ENCODE measurements at regions not wholly inside any gene's neighbourhood (a gene's known extent, or its start where the extent isn't known, plus 50 kb on each side); places are given as distances from the start of the nearest gene placed in this dataset.

- H3K9me3 ChIP-seq, result no peaks in the 10 kb centered on the region
- H3K27me3 ChIP-seq, result no peaks in the 10 kb centered on the region
- H3K27ac ChIP-seq, result no peak overlapping the region
- DNase-seq, result no peak
- no peaks in the 10 kb centered on the region for H3K4me1 ChIP-seq
- intact Hi-C loops (cut with DNase I), result no loop called here
- H3K4me3 ChIP-seq, result no peak overlapping the region
- no peak for TF ChIP-seq CTCF (IDR thresholded peaks at IDR 0.05)
- no peak overlapping the region for H3K9ac ChIP-seq (ENCODE audit: low read depth in 2 of 2, low read length in 2 of 2)
- H3K36me3 ChIP-seq, result no peaks in the 10 kb centered on the region
These were observed 413.7 kb downstream of the RFPL4B start for GRCh38 chr6:112760831-112761230.

- Histone ChIP-seq H3K27ac (no peak overlapping the region), H3K9me3 (no peaks in the 10 kb centered on the region), H3K4me3 (no peak overlapping the region), H3K27me3 (no peaks in the 10 kb centered on the region), H3K4me1 (no peaks in the 10 kb centered on the region), H3K36me3 (no peaks in the 10 kb centered on the region), H3K9ac (ENCODE audit: low read depth in 2 of 2, low read length in 2 of 2) (no peak overlapping the region)
- TF ChIP-seq CTCF (IDR thresholded peaks at IDR 0.05), result no peak
- DNase-seq, result no peak
- intact Hi-C loops (cut with DNase I), result no loop called here
These were observed 414.6 kb downstream of the RFPL4B start for GRCh38 chr6:112761740-112762139.

- intact Hi-C loops (cut with DNase I), result no loop called here
- DNase-seq, result no peak
- no peaks in the 10 kb centered on the region for H3K27me3 ChIP-seq
- H3K4me3 ChIP-seq, result no peak overlapping the region
- no peak overlapping the region for H3K9ac ChIP-seq (ENCODE audit: low read depth in 2 of 2, low read length in 2 of 2)
- H3K9me3 ChIP-seq, result no peaks in the 10 kb centered on the region
- H3K4me1 ChIP-seq, result no peaks in the 10 kb centered on the region
- no peak for TF ChIP-seq CTCF (IDR thresholded peaks at IDR 0.05)
- H3K36me3 ChIP-seq, result no peaks in the 10 kb centered on the region
- H3K27ac ChIP-seq, result no peak overlapping the region
These were observed 417.2 kb downstream of the RFPL4B start for GRCh38 chr6:112764377-112764776.

GRCh38 chr6:112770308-112770707 lies 423.2 kb downstream of the RFPL4B start:
- no peaks in the 10 kb centered on the region for H3K9me3 ChIP-seq
- no peak overlapping the region for H3K4me3 ChIP-seq
- no peak overlapping the region for H3K9ac ChIP-seq (ENCODE audit: low read depth in 2 of 2, low read length in 2 of 2)
- no peak overlapping the region for H3K27ac ChIP-seq
- no peaks in the 10 kb centered on the region for H3K36me3 ChIP-seq
- intact Hi-C loops (cut with DNase I), result loop anchor here (10.0 kb wide), 1 partner anchor 534 kb away; no protein-coding TSS in a partner anchor
- H3K27me3 ChIP-seq, result no peaks in the 10 kb centered on the region
- DNase-seq, result no peak
- H3K4me1 ChIP-seq, result no peaks in the 10 kb centered on the region
- no peak for TF ChIP-seq CTCF (IDR thresholded peaks at IDR 0.05)

- no peaks in the 10 kb centered on the region for H3K9me3 ChIP-seq
- H3K9ac ChIP-seq (ENCODE audit: low read depth in 2 of 2, low read length in 2 of 2), result no peak overlapping the region
- DNase-seq, result no peak
- H3K27ac ChIP-seq, result no peak overlapping the region
- no peak for TF ChIP-seq CTCF (IDR thresholded peaks at IDR 0.05)
- intact Hi-C loops (cut with DNase I), result loop anchor here (10.0 kb wide), 1 partner anchor 532 kb away; no protein-coding TSS in a partner anchor
- H3K27me3 ChIP-seq, result no peaks in the 10 kb centered on the region
- no peak overlapping the region for H3K4me3 ChIP-seq
- no peaks in the 10 kb centered on the region for H3K4me1 ChIP-seq
- no peaks in the 10 kb centered on the region for H3K36me3 ChIP-seq
These were observed 426.1 kb downstream of the RFPL4B start for GRCh38 chr6:112773187-112773586.
